H9 (cell line): ENCODE measurements at regions not wholly inside any gene's neighbourhood (a gene's known extent, or its start where the extent isn't known, plus 50 kb on each side); places are given as distances from the start of the nearest gene placed in this dataset.

ENCODE experiments used
- DNase-seq: peaks from one replicate; pipeline ENCODE4 v3.0.0-alpha.2; 2017
- H2AFZ ChIP-seq: one replicate; pipeline ENCODE4 v1.6.1; 2013; ENCODE audit warnings: mild to moderate bottlenecking, low read length, control low read depth, moderate library complexity
- H2AK5ac ChIP-seq: 2 replicates; pipeline ENCODE4 v1.6.1; 2013; ENCODE audit warnings: low read length, control low read depth, mixed read lengths; ENCODE audit not compliant: insufficient read length
- H2BK120ac ChIP-seq: one replicate; pipeline ENCODE4 v1.6.1; 2013; ENCODE audit warnings: low read depth, mild to moderate bottlenecking, low read length, control low read depth, inconsistent platforms; ENCODE audit not compliant: poor library complexity, severe bottlenecking
- H2BK12ac ChIP-seq: 2 replicates; pipeline ENCODE4 v1.6.1; 2013; ENCODE audit warnings: low read length, control low read depth, mixed read lengths, low read depth; ENCODE audit not compliant: insufficient read length
- H2BK15ac ChIP-seq: 2 replicates; pipeline ENCODE4 v1.6.1; 2013; ENCODE audit warnings: low read depth, low read length, control low read depth
- H2BK20ac ChIP-seq: one replicate; pipeline ENCODE4 v1.6.1; 2013; ENCODE audit warnings: low read depth, mild to moderate bottlenecking, low read length, control low read depth, inconsistent platforms; ENCODE audit not compliant: poor library complexity, severe bottlenecking
- H2BK5ac ChIP-seq: 2 replicates; pipeline ENCODE4 v1.6.1; 2013; ENCODE audit warnings: low read length, control low read depth, mixed read lengths; ENCODE audit not compliant: insufficient read length
- H3K14ac ChIP-seq: 2 replicates; pipeline ENCODE4 v1.6.1; 2013; ENCODE audit warnings: low read length, control low read depth; ENCODE audit not compliant: insufficient read depth
- H3K18ac ChIP-seq: 2 replicates; pipeline ENCODE4 v1.6.1; 2013; ENCODE audit warnings: low read depth, mild to moderate bottlenecking, mixed read lengths, low read length, control low read depth; ENCODE audit not compliant: insufficient read length
- H3K23ac ChIP-seq: 2 replicates; pipeline ENCODE4 v1.6.1; 2013; ENCODE audit warnings: low read length, control low read depth, mixed read lengths, low read depth; ENCODE audit not compliant: insufficient read length
- H3K23me2 ChIP-seq: 2 replicates; pipeline ENCODE4 v1.6.1; 2013; ENCODE audit warnings: low read depth, mild to moderate bottlenecking, mixed read lengths, low read length, control low read depth; ENCODE audit not compliant: insufficient read length, poor library complexity, severe bottlenecking
- H3K27ac ChIP-seq: 2 replicates; pipeline ENCODE4 v1.5.1; 2013; ENCODE audit warnings: low read length, control low read depth, mixed read lengths, low read depth; ENCODE audit not compliant: insufficient read length
- H3K27me3 ChIP-seq: 2 replicates; pipeline ENCODE4 v1.6.1; 2013; ENCODE audit warnings: low read length, control low read depth, inconsistent platforms; ENCODE audit not compliant: insufficient read depth
- H3K4ac ChIP-seq: 2 replicates; pipeline ENCODE4 v1.6.1; 2013; ENCODE audit warnings: low read depth, mild to moderate bottlenecking, control low read depth, inconsistent platforms, low read length, moderate library complexity
- H3K4me1 ChIP-seq: 2 replicates; pipeline ENCODE4 v1.6.1; 2013; ENCODE audit warnings: low read length, control low read depth, inconsistent platforms; ENCODE audit not compliant: insufficient read depth
- H3K4me2 ChIP-seq: 2 replicates; pipeline ENCODE4 v1.6.1; 2013; ENCODE audit warnings: low read length, control low read depth, mixed read lengths; ENCODE audit not compliant: insufficient read length, insufficient read depth
- H3K56ac ChIP-seq: 2 replicates; pipeline ENCODE4 v1.6.1; 2013; ENCODE audit warnings: low read depth, mild to moderate bottlenecking, mixed read lengths, low read length, control low read depth; ENCODE audit not compliant: insufficient read length
- H3K79me1 ChIP-seq: 2 replicates; pipeline ENCODE4 v1.6.1; 2013; ENCODE audit warnings: low read depth, mild to moderate bottlenecking, moderate library complexity, low read length, control low read depth, inconsistent platforms; ENCODE audit not compliant: insufficient read depth, poor library complexity, severe bottlenecking
- H3K79me2 ChIP-seq: 2 replicates; pipeline ENCODE4 v1.6.1; 2013; ENCODE audit warnings: low read length, control low read depth, inconsistent platforms; ENCODE audit not compliant: insufficient read depth
- H3K9ac ChIP-seq: 2 replicates; pipeline ENCODE4 v1.6.1; 2013; ENCODE audit warnings: low read length, control low read depth, mixed read lengths; ENCODE audit not compliant: insufficient read length; ENCODE audit errors: extremely low read depth
- H3K9me3 ChIP-seq: one replicate; pipeline ENCODE4 v1.6.1; 2013; ENCODE audit warnings: low read depth, low read length, inconsistent platforms; ENCODE audit not compliant: control insufficient read depth
- H3T11ph ChIP-seq: one replicate; pipeline ENCODE4 v1.6.1; 2013; ENCODE audit warnings: mild to moderate bottlenecking, low read length, control low read depth, inconsistent platforms
- H4K20me1 ChIP-seq: one replicate; pipeline ENCODE4 v1.6.1; 2013; ENCODE audit not compliant: control insufficient read depth, insufficient read length, insufficient read depth
- H4K5ac ChIP-seq: 2 replicates; pipeline ENCODE4 v1.6.1; 2013; ENCODE audit warnings: low read depth, mild to moderate bottlenecking, mixed read lengths, low read length, control low read depth; ENCODE audit not compliant: insufficient read length
- H4K8ac ChIP-seq: replicated peaks from 2 replicates; pipeline ENCODE4 v1.6.1; 2013; ENCODE audit warnings: low read length, control low read depth, mixed read lengths, low read depth; ENCODE audit not compliant: insufficient read length
- H4K91ac ChIP-seq: 2 replicates; pipeline ENCODE4 v1.6.1; 2013; ENCODE audit warnings: low read depth, mild to moderate bottlenecking, moderate library complexity, mixed read lengths, low read length, control low read depth; ENCODE audit not compliant: insufficient read length
- H3K27ac Mint-ChIP-seq, 3 experiments: 2 replicates in 2 of 3; 3 replicates in 1 of 3; pipeline ENCODE4 v1.8.0; 2020 to 2021; ENCODE audit warnings: mixed read lengths in 3 of 3, mild to moderate bottlenecking in 1 of 3, moderate library complexity in 1 of 3
- H3K27me3 Mint-ChIP-seq: 2 replicates; pipeline ENCODE4 v1.8.0; 2021; ENCODE audit warnings: low read depth, mild to moderate bottlenecking, moderate library complexity, mixed read lengths
- H3K36me3 Mint-ChIP-seq, 3 experiments: 2 replicates in 2 of 3; 3 replicates in 1 of 3; pipeline ENCODE4 v1.8.0; 2020 to 2021; ENCODE audit warnings: low read depth in 3 of 3, mixed read lengths in 3 of 3; ENCODE audit not compliant: insufficient read depth in 1 of 3
- H3K4me1 Mint-ChIP-seq, 2 experiments: 2 replicates each; pipeline ENCODE4 v1.8.0; 2020; ENCODE audit warnings: mixed read lengths in 2 of 2
- H3K4me3 Mint-ChIP-seq, 2 experiments: 2 replicates in 1 of 2; 3 replicates in 1 of 2; pipeline ENCODE4 v1.8.0; 2020 to 2021; ENCODE audit warnings: mild to moderate bottlenecking in 2 of 2, mixed read lengths in 2 of 2, moderate library complexity in 1 of 2
- H3K9me3 Mint-ChIP-seq, 2 experiments: 2 replicates in 1 of 2; 3 replicates in 1 of 2; pipeline ENCODE4 v1.8.0; 2020; ENCODE audit warnings: mild to moderate bottlenecking in 2 of 2, mixed read lengths in 2 of 2, moderate library complexity in 1 of 2
- WGBS: extraction: QIAGEN DNeasy Blood & Tissue Kit; methylation state at CpG from one replicate; pipeline ENCODE4 v1.1.7; 2013; ENCODE audit warnings: missing lambda C conversion rate, low lambda C conversion rate, mixed read lengths; ENCODE audit not compliant: insufficient read length; ENCODE audit errors: extremely low coverage; 5-methylcytosine and 5-hydroxymethylcytosine counted together
- TF ChIP-seq, protein P1 (sequence below): fragments of 200-600 bp; sonication (generic); conservative IDR thresholded peaks from 3 replicates; pipeline ENCODE4 v1.8.0; 2021; ENCODE audit warnings: antibody characterized with exemption, mild to moderate bottlenecking

GRCh38 chr2:236353594-236353942 lies 89.4 kb upstream of the ASB18 start:
- no CpG with 5 or more reads among the region's 6 CpGs for WGBS
- no peak overlapping the region for H3K23ac ChIP-seq
- H3K9ac ChIP-seq = no peak overlapping the region
- no peak overlapping the region for H3T11ph ChIP-seq
- Mint-ChIP-seq H3K27ac (no peak overlapping the region), H3K4me1 (peaks cover 7% of the 10 kb centered on the region in 2 experiments), H3K27me3 (peaks cover 1% of the 10 kb centered on the region; the same call in 1 of the 2 replicates), H3K36me3 (no peaks in the 10 kb centered on the region), H3K9me3 (no peaks in the 10 kb centered on the region), H3K4me3 (no peak overlapping the region)
- no peak overlapping the region for H3K4ac ChIP-seq
- no peaks in the 10 kb centered on the region for H3K79me1 ChIP-seq
- no peak overlapping the region for H3K27ac ChIP-seq
- H2BK15ac ChIP-seq = no peak overlapping the region
- H3K27me3 ChIP-seq = no peaks in the 10 kb centered on the region
- H4K8ac ChIP-seq = no peak overlapping the region
- no peak overlapping the region for H3K4me2 ChIP-seq
- no peaks in the 10 kb centered on the region for H4K20me1 ChIP-seq
- no peaks in the 10 kb centered on the region for H3K9me3 ChIP-seq
- no peak overlapping the region for H2BK20ac ChIP-seq
- H2BK120ac ChIP-seq = no peak overlapping the region
- no peak overlapping the region for H4K5ac ChIP-seq
- H2AK5ac ChIP-seq = no peak overlapping the region
- DNase-seq = peak; percentile 18
- H2BK12ac ChIP-seq = no peak overlapping the region
- no peak overlapping the region for H2AFZ ChIP-seq
- no peaks in the 10 kb centered on the region for H3K23me2 ChIP-seq
- 0 out of 2 replicates have a peak, but pooled peaks cover 1% of the 10 kb centered on the region for H3K4me1 ChIP-seq
- H2BK5ac ChIP-seq = no peak overlapping the region
- no peaks in the 10 kb centered on the region for H3K79me2 ChIP-seq
- TF ChIP-seq, protein P1, sequence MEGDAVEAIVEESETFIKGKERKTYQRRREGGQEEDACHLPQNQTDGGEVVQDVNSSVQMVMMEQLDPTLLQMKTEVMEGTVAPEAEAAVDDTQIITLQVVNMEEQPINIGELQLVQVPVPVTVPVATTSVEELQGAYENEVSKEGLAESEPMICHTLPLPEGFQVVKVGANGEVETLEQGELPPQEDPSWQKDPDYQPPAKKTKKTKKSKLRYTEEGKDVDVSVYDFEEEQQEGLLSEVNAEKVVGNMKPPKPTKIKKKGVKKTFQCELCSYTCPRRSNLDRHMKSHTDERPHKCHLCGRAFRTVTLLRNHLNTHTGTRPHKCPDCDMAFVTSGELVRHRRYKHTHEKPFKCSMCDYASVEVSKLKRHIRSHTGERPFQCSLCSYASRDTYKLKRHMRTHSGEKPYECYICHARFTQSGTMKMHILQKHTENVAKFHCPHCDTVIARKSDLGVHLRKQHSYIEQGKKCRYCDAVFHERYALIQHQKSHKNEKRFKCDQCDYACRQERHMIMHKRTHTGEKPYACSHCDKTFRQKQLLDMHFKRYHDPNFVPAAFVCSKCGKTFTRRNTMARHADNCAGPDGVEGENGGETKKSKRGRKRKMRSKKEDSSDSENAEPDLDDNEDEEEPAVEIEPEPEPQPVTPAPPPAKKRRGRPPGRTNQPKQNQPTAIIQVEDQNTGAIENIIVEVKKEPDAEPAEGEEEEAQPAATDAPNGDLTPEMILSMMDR = no peak
- H4K91ac ChIP-seq = no peak overlapping the region
- H3K56ac ChIP-seq = no peak overlapping the region
- no peak overlapping the region for H3K18ac ChIP-seq
- no peak overlapping the region for H3K14ac ChIP-seq
